WTC11 (cell line): ENCODE measurements at regions not wholly inside any gene's neighbourhood (a gene's known extent, or its start where the extent isn't known, plus 50 kb on each side); places are given as distances from the start of the nearest gene placed in this dataset.

Experiments
- ATAC-seq: fragments of 200-7000 bp; cut with Tn5 transposase; 2 replicates; pipeline ENCODE4 v1.10.0; 2021; ENCODE audit warnings: mild to moderate bottlenecking, moderate library complexity
- CTCF ChIA-PET: fragments of 300-600 bp; sonication (Branson Sonifier 250); formaldehyde crosslinking; loops from one replicate; lab custom pipeline; 2021; ENCODE audit warnings: antibody characterized with exemption; lab: Charles Lee
- POLR2A ChIA-PET: fragments of 350-600 bp; sonication (Branson Sonifier 250); formaldehyde crosslinking; loops from one replicate; lab custom pipeline; 2021; ENCODE audit warnings: antibody characterized with exemption; lab: Charles Lee
- DNase-seq: peaks from one replicate; pipeline ENCODE4 v3.0.0; 2021; ENCODE audit warnings: low spot score
- H3K27ac Mint-ChIP-seq: 2 replicates; pipeline ENCODE4 v1.8.0; 2021; ENCODE audit warnings: mixed read lengths
- H3K27me3 Mint-ChIP-seq: 2 replicates; pipeline ENCODE4 v1.8.0; 2021; ENCODE audit warnings: low read depth, mild to moderate bottlenecking, moderate library complexity, mixed read lengths
- H3K36me3 Mint-ChIP-seq: 2 replicates; pipeline ENCODE4 v1.8.0; 2021; ENCODE audit warnings: mixed read lengths
- H3K4me1 Mint-ChIP-seq: 2 replicates; pipeline ENCODE4 v1.8.0; 2022; ENCODE audit warnings: mixed read lengths
- H3K4me3 Mint-ChIP-seq: 2 replicates; pipeline ENCODE4 v1.8.0; 2021; ENCODE audit warnings: mild to moderate bottlenecking, moderate library complexity, mixed read lengths
- H3K9me3 Mint-ChIP-seq: 2 replicates; pipeline ENCODE4 v1.8.0; 2021; ENCODE audit warnings: mixed read lengths
- ATF2 ChIP-seq: sonication (generic); formaldehyde crosslinking; IDR thresholded peaks from 2 replicates; pipeline ENCODE4 v1.8.1; 2022; ENCODE audit warnings: low read depth, missing genetic modification reagents, borderline replicate concordance
- CREB1 ChIP-seq: sonication (generic); formaldehyde crosslinking; IDR thresholded peaks from 2 replicates; pipeline ENCODE4 v1.8.0; 2023; ENCODE audit warnings: mild to moderate bottlenecking, missing genetic modification reagents
- CREM ChIP-seq: sonication (generic); formaldehyde crosslinking; IDR thresholded peaks from 2 replicates; pipeline ENCODE4 v1.8.1; 2022; ENCODE audit warnings: mild to moderate bottlenecking, missing genetic modification reagents, moderate library complexity
- FOXP1 ChIP-seq: sonication (generic); formaldehyde crosslinking; IDR thresholded peaks from 2 replicates; pipeline ENCODE4 v1.8.0; 2022; ENCODE audit warnings: missing genetic modification reagents, mild to moderate bottlenecking, moderate library complexity, borderline replicate concordance
- FOXP4 ChIP-seq: sonication (generic); formaldehyde crosslinking; IDR thresholded peaks from 2 replicates; pipeline ENCODE4 v1.8.0; 2022; ENCODE audit warnings: mild to moderate bottlenecking, missing genetic modification reagents
- HMGXB4 ChIP-seq: sonication (generic); formaldehyde crosslinking; IDR thresholded peaks from 2 replicates; pipeline ENCODE4 v1.8.1; 2023; ENCODE audit warnings: mild to moderate bottlenecking, moderate library complexity, missing genetic modification reagents
- NR3C1 ChIP-seq: sonication (generic); formaldehyde crosslinking; conservative IDR thresholded peaks from 2 replicates; pipeline ENCODE4 v1.8.1; 2023; ENCODE audit warnings: low read depth, mild to moderate bottlenecking, missing genetic modification reagents
- OVOL2 ChIP-seq: fragments of 250-450 bp; sonication (Bioruptor Pico); IDR thresholded peaks from 2 replicates; pipeline ENCODE4 v1.9.0; 2021; ENCODE audit warnings: mild to moderate bottlenecking, borderline replicate concordance
- SMAD4 ChIP-seq: sonication (generic); formaldehyde crosslinking; IDR thresholded peaks from 2 replicates; pipeline ENCODE4 v1.8.0; 2022; ENCODE audit warnings: mild to moderate bottlenecking, missing genetic modification reagents
- SOX15 ChIP-seq: fragments of 250-450 bp; sonication (Bioruptor Pico); IDR thresholded peaks from 2 replicates; pipeline ENCODE4 v1.9.0; 2021; ENCODE audit warnings: mild to moderate bottlenecking
- TEAD1 ChIP-seq: sonication (generic); formaldehyde crosslinking; IDR thresholded peaks from 2 replicates; pipeline ENCODE4 v1.8.0; 2022; ENCODE audit warnings: mild to moderate bottlenecking, missing genetic modification reagents
- USF2 ChIP-seq: sonication (generic); formaldehyde crosslinking; IDR thresholded peaks from 2 replicates; pipeline ENCODE4 v1.8.1; 2023; ENCODE audit warnings: mild to moderate bottlenecking, missing genetic modification reagents, moderate library complexity
- ZBTB21 ChIP-seq: sonication (generic); formaldehyde crosslinking; IDR thresholded peaks from 2 replicates; pipeline ENCODE4 v1.8.1; 2023; ENCODE audit warnings: mild to moderate bottlenecking, missing genetic modification reagents, borderline replicate concordance
- ZNF232 ChIP-seq: sonication (generic); formaldehyde crosslinking; IDR thresholded peaks from 2 replicates; pipeline ENCODE4 v1.8.0; 2022; ENCODE audit warnings: mild to moderate bottlenecking, missing genetic modification reagents
- ZNF396 ChIP-seq: fragments of 250-450 bp; sonication (Bioruptor Pico); IDR thresholded peaks from 2 replicates; pipeline ENCODE4 v1.8.0; 2021; ENCODE audit warnings: mild to moderate bottlenecking, moderate library complexity, borderline replicate concordance
- ZNF425 ChIP-seq: fragments of 250-450 bp; sonication (Bioruptor Pico); conservative IDR thresholded peaks from 2 replicates; pipeline ENCODE4 v1.9.0; 2021; ENCODE audit warnings: mild to moderate bottlenecking
- ZNF512 ChIP-seq: sonication (generic); formaldehyde crosslinking; IDR thresholded peaks from 2 replicates; pipeline ENCODE4 v1.8.1; 2022; ENCODE audit warnings: missing genetic modification reagents, borderline replicate concordance
- ZNF671 ChIP-seq: fragments of 250-450 bp; sonication (Bioruptor Pico); IDR thresholded peaks from 2 replicates; pipeline ENCODE4 v1.8.0; 2021; ENCODE audit warnings: mild to moderate bottlenecking
- TF ChIP-seq, protein P1 (sequence below): sonication (generic); formaldehyde crosslinking; IDR thresholded peaks from 2 replicates; pipeline ENCODE4 v1.8.0; 2023; ENCODE audit warnings: missing genetic modification reagents
- TF ChIP-seq, protein P2 (sequence below): sonication (generic); formaldehyde crosslinking; IDR thresholded peaks from 2 replicates; pipeline ENCODE4 v1.8.0; 2022; ENCODE audit warnings: mild to moderate bottlenecking, missing genetic modification reagents
- TF ChIP-seq, protein P3 (sequence below): fragments of 200-600 bp; IDR thresholded peaks from 2 replicates; pipeline ENCODE4 v1.8.0; 2022; ENCODE audit warnings: antibody characterized with exemption

DNA sequence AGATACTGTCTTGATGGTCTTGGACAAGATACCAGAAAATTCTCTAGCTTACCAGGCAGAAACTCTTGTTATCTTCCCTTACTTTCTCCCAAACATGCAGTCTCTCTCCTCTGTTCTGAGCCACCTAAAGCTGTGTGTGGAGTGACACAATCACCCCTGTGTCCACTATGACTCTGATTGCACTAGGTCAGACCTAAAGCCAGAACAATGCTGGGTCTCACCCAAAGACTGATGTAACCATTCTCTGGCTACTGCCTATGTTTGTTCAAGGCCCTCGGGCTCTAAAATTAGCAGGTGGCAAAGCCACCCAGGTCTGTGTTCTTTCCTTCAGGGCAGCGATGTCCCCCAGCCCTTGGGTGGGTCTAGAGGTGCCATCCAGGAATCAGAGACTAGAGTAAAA lies 200.5 kb downstream of the KCNA4 start:
- Mint-ChIP-seq H3K4me1 (no peaks in the 10 kb centered on the region), H3K27me3 (no peaks in the 10 kb centered on the region), H3K27ac (no peak overlapping the region), H3K9me3 (peaks cover 20% of the 10 kb centered on the region), H3K4me3 (no peak overlapping the region), H3K36me3 (no peaks in the 10 kb centered on the region)
- DNase-seq (no peak), ATAC-seq (no peak)
- ChIA-PET CTCF (no interaction called here), POLR2A (no interaction called here)
- TF ChIP-seq FOXP4 (CRISPR knock-in tag) (no peak), ZNF232 (CRISPR knock-in tag) (no peak)
- TF ChIP-seq, protein P1, sequence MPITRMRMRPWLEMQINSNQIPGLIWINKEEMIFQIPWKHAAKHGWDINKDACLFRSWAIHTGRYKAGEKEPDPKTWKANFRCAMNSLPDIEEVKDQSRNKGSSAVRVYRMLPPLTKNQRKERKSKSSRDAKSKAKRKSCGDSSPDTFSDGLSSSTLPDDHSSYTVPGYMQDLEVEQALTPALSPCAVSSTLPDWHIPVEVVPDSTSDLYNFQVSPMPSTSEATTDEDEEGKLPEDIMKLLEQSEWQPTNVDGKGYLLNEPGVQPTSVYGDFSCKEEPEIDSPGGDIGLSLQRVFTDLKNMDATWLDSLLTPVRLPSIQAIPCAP, result no peak

- DNase-seq (no peak), ATAC-seq (no peak)
- Mint-ChIP-seq H3K9me3 (peaks cover 8% of the 10 kb centered on the region), H3K27me3 (no peaks in the 10 kb centered on the region), H3K27ac (no peak overlapping the region), H3K36me3 (no peaks in the 10 kb centered on the region), H3K4me3 (no peak overlapping the region), H3K4me1 (peaks cover 17% of the 10 kb centered on the region)
- ChIA-PET CTCF (interaction anchor here (0.7 kb wide), 1 partner anchor 237 kb away, joined by 3 read pairs; no protein-coding TSS in a partner anchor), POLR2A (interaction anchor here (0.6 kb wide), 2 partner anchors 127 to 1541 kb away, joined by 4 to 7 read pairs; no protein-coding TSS in a partner anchor)
- no peak for TF ChIP-seq ZNF512 (CRISPR knock-in tag)
- TF ChIP-seq TEAD1 (CRISPR knock-in tag), result no peak
- no peak for TF ChIP-seq USF2 (CRISPR knock-in tag)
- TF ChIP-seq ZNF232 (CRISPR knock-in tag), result no peak
- TF ChIP-seq ZNF425 (CRISPR knock-in tag), result no peak
- no peak for TF ChIP-seq ZNF396
- TF ChIP-seq OVOL2 (CRISPR knock-in tag), result no peak
- TF ChIP-seq ZNF671, result no peak
- no peak for TF ChIP-seq SOX15 (CRISPR knock-in tag)
- TF ChIP-seq CREM (CRISPR knock-in tag), result no peak
- TF ChIP-seq, protein P2, sequence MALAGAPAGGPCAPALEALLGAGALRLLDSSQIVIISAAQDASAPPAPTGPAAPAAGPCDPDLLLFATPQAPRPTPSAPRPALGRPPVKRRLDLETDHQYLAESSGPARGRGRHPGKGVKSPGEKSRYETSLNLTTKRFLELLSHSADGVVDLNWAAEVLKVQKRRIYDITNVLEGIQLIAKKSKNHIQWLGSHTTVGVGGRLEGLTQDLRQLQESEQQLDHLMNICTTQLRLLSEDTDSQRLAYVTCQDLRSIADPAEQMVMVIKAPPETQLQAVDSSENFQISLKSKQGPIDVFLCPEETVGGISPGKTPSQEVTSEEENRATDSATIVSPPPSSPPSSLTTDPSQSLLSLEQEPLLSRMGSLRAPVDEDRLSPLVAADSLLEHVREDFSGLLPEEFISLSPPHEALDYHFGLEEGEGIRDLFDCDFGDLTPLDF, result no peak
- TF ChIP-seq, protein P3, sequence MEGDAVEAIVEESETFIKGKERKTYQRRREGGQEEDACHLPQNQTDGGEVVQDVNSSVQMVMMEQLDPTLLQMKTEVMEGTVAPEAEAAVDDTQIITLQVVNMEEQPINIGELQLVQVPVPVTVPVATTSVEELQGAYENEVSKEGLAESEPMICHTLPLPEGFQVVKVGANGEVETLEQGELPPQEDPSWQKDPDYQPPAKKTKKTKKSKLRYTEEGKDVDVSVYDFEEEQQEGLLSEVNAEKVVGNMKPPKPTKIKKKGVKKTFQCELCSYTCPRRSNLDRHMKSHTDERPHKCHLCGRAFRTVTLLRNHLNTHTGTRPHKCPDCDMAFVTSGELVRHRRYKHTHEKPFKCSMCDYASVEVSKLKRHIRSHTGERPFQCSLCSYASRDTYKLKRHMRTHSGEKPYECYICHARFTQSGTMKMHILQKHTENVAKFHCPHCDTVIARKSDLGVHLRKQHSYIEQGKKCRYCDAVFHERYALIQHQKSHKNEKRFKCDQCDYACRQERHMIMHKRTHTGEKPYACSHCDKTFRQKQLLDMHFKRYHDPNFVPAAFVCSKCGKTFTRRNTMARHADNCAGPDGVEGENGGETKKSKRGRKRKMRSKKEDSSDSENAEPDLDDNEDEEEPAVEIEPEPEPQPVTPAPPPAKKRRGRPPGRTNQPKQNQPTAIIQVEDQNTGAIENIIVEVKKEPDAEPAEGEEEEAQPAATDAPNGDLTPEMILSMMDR, result no peak
- TF ChIP-seq ZBTB21, result no peak
- TF ChIP-seq SMAD4 (CRISPR knock-in tag), result no peak
- no peak for TF ChIP-seq NR3C1 (CRISPR knock-in tag)
- no peak for TF ChIP-seq HMGXB4 (CRISPR knock-in tag)
- no peak for TF ChIP-seq FOXP1 (CRISPR knock-in tag)
- no peak for TF ChIP-seq CREB1
- no peak for TF ChIP-seq ATF2 (CRISPR knock-in tag)
Observed at GRCh38 chr11:29809121-29809520, 207.7 kb downstream of the KCNA4 start.
